Body of pancreas (tissue), 4 donors: ENCODE measurements at regions not wholly inside any gene's neighbourhood (a gene's known extent, or its start where the extent isn't known, plus 50 kb on each side); places are given as distances from the start of the nearest gene placed in this dataset.

Source experiments
- POLR2A ChIP-seq, 3 donors: fragments of 450-650 bp; IDR thresholded peaks; one replicate each; pipeline ENCODE4 v1.6.1; 2016; ENCODE audit warnings: antibody characterized with exemption in 3 of 3, mild to moderate bottlenecking in 2 of 3
- TF ChIP-seq, protein P1 (sequence below), 7 experiments: fragments of 450-650 bp in 4 of 7; fragments of 200-600 bp in 3 of 7; sonication (generic) in 3 of 7; IDR thresholded peaks; one replicate each; pipeline ENCODE4 v1.5.1; 2016 to 2019; ENCODE audit warnings: antibody characterized with exemption in 7 of 7

DNA sequence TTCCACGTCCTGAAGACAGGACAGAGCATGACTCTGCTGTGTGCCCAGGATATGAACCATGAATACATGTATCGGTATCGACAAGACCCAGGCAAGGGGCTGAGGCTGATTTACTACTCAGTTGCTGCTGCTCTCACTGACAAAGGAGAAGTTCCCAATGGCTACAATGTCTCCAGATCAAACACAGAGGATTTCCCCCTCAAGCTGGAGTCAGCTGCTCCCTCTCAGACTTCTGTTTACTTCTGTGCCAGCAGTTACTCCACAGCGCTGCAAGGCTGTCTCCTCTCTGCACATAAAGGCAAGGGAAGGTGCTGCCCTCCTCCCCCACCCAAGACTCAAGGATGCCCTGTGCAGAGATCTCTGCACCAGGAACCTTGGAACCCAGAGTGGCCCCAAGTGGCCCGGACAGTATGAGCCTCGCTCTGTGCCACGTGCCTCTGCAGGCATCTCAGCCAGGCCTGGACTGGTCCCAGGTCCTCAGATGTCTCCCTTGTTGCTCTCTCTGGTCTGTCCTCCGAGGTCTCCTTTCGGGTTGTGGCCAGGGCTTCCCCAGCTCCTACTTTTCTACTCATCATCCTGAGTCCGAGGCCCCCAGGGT is 230.3 kb upstream of the PRSS58 start:
- TF ChIP-seq, protein P1, sequence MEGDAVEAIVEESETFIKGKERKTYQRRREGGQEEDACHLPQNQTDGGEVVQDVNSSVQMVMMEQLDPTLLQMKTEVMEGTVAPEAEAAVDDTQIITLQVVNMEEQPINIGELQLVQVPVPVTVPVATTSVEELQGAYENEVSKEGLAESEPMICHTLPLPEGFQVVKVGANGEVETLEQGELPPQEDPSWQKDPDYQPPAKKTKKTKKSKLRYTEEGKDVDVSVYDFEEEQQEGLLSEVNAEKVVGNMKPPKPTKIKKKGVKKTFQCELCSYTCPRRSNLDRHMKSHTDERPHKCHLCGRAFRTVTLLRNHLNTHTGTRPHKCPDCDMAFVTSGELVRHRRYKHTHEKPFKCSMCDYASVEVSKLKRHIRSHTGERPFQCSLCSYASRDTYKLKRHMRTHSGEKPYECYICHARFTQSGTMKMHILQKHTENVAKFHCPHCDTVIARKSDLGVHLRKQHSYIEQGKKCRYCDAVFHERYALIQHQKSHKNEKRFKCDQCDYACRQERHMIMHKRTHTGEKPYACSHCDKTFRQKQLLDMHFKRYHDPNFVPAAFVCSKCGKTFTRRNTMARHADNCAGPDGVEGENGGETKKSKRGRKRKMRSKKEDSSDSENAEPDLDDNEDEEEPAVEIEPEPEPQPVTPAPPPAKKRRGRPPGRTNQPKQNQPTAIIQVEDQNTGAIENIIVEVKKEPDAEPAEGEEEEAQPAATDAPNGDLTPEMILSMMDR (IDR thresholded peaks at IDR 0.05), result no peak
- no peak for TF ChIP-seq POLR2A (IDR thresholded peaks at IDR 0.05)
